Neuronal stem cell (in vitro differentiated cells): ENCODE measurements at regions not wholly inside any gene's neighbourhood (a gene's known extent, or its start where the extent isn't known, plus 50 kb on each side); places are given as distances from the start of the nearest gene placed in this dataset.

Experiments
- DNase-seq: peaks from one replicate; pipeline ENCODE4 v3.0.0-alpha.2; 2013; ENCODE audit warnings: low spot score
- H2AFZ ChIP-seq: one replicate; pipeline ENCODE4 v1.6.1; 2013; ENCODE audit warnings: mild to moderate bottlenecking, low read length, inconsistent platforms
- H2AK5ac ChIP-seq: 2 replicates; pipeline ENCODE4 v1.6.1; 2013; ENCODE audit warnings: low read depth, mild to moderate bottlenecking, inconsistent platforms, low read length, moderate library complexity, mixed read lengths
- H2BK120ac ChIP-seq: 2 replicates; pipeline ENCODE4 v1.6.1; 2013; ENCODE audit warnings: low read depth, mild to moderate bottlenecking, inconsistent platforms, low read length, moderate library complexity, mixed read lengths
- H2BK12ac ChIP-seq: one replicate; pipeline ENCODE4 v1.6.1; 2013; ENCODE audit warnings: low read length, inconsistent platforms
- H2BK15ac ChIP-seq: 2 replicates; pipeline ENCODE4 v1.6.1; 2013; ENCODE audit warnings: mild to moderate bottlenecking, low read length, inconsistent platforms, mixed read lengths
- H2BK5ac ChIP-seq: one replicate; pipeline ENCODE4 v1.6.1; 2013; ENCODE audit warnings: inconsistent platforms, mild to moderate bottlenecking, low read length, moderate library complexity
- H3K14ac ChIP-seq: one replicate; pipeline ENCODE4 v1.6.1; 2013; ENCODE audit warnings: low read length, inconsistent platforms
- H3K18ac ChIP-seq: 2 replicates; pipeline ENCODE4 v1.6.1; 2013; ENCODE audit warnings: low read length, inconsistent platforms
- H3K23ac ChIP-seq: 2 replicates; pipeline ENCODE4 v1.6.1; 2013; ENCODE audit warnings: low read depth, mild to moderate bottlenecking, mixed read lengths, low read length, inconsistent platforms; ENCODE audit not compliant: poor library complexity
- H3K27ac ChIP-seq: replicated peaks from 3 replicates; pipeline ENCODE4 v1.5.1; 2013; ENCODE audit warnings: low read length, inconsistent platforms
- H3K27me3 ChIP-seq, 3 experiments: 2 replicates each; pipeline ENCODE4 v1.6.1; 2013; ENCODE audit warnings: low read length in 3 of 3, mild to moderate bottlenecking in 2 of 3, inconsistent platforms in 1 of 3, low read depth in 1 of 3, mixed read lengths in 1 of 3, moderate library complexity in 1 of 3; ENCODE audit not compliant: control insufficient read depth in 3 of 3, insufficient read depth in 3 of 3
- H3K36me3 ChIP-seq, 2 donors: replicated peaks in 1 of 2; 2 replicates each; pipeline ENCODE4 v1.6.1; 2013; ENCODE audit warnings: low read length in 2 of 2; ENCODE audit not compliant: control insufficient read depth in 2 of 2, insufficient read depth in 2 of 2
- H3K4ac ChIP-seq: 2 replicates; pipeline ENCODE4 v1.6.1; 2013; ENCODE audit warnings: inconsistent platforms, mild to moderate bottlenecking, low read length, moderate library complexity
- H3K4me1 ChIP-seq, 2 donors: 1 replicate in 1 of 2; 2 replicates in 1 of 2; pipeline ENCODE4 v1.6.1; 2013; ENCODE audit warnings: low read length in 2 of 2, low read depth in 1 of 2; ENCODE audit not compliant: control insufficient read depth in 2 of 2, insufficient read depth in 1 of 2
- H3K4me2 ChIP-seq: one replicate; pipeline ENCODE4 v1.6.1; 2013; ENCODE audit warnings: mild to moderate bottlenecking, low read length, inconsistent platforms; ENCODE audit not compliant: insufficient read depth, poor library complexity, severe bottlenecking
- H3K4me3 ChIP-seq, 2 donors: 2 replicates each; pipeline ENCODE4 v1.5.1; 2013; ENCODE audit warnings: low read length in 2 of 2, mild to moderate bottlenecking in 2 of 2, inconsistent platforms in 1 of 2, moderate library complexity in 1 of 2
- H3K79me1 ChIP-seq: one replicate; pipeline ENCODE4 v1.6.1; 2013; ENCODE audit warnings: low read depth, mild to moderate bottlenecking, inconsistent platforms, low read length, moderate library complexity
- H3K9ac ChIP-seq: one replicate; pipeline ENCODE4 v1.6.1; 2013; ENCODE audit warnings: mild to moderate bottlenecking, low read depth, low read length, inconsistent platforms; ENCODE audit not compliant: poor library complexity
- H3K9me3 ChIP-seq, 2 donors: replicated peaks in 1 of 2; 2 replicates each; pipeline versions ENCODE3 to v1.6.1; 2013; ENCODE audit warnings: low read length in 2 of 2, mild to moderate bottlenecking in 2 of 2, inconsistent platforms in 1 of 2, low read depth in 1 of 2, mixed read lengths in 1 of 2, moderate library complexity in 1 of 2; ENCODE audit not compliant: control insufficient read depth in 2 of 2, insufficient read depth in 1 of 2
- H4K8ac ChIP-seq: one replicate; pipeline ENCODE4 v1.6.1; 2013; ENCODE audit warnings: low read depth, mild to moderate bottlenecking, inconsistent platforms, low read length, moderate library complexity
- H4K91ac ChIP-seq: one replicate; pipeline ENCODE4 v1.6.1; 2013; ENCODE audit warnings: low read length, low read depth, mild to moderate bottlenecking, inconsistent platforms; ENCODE audit not compliant: poor library complexity
- WGBS, 2 donors: extraction: QIAGEN DNeasy Blood & Tissue Kit; methylation state at CpG; one replicate each; pipeline ENCODE4 v1.1.7; 2013; ENCODE audit warnings: missing lambda C conversion rate in 2 of 2, mixed read lengths in 1 of 2; ENCODE audit not compliant: insufficient read length in 2 of 2, insufficient replicate concordance in 1 of 2; ENCODE audit errors: extremely low coverage in 2 of 2; 5-methylcytosine and 5-hydroxymethylcytosine counted together

DNA sequence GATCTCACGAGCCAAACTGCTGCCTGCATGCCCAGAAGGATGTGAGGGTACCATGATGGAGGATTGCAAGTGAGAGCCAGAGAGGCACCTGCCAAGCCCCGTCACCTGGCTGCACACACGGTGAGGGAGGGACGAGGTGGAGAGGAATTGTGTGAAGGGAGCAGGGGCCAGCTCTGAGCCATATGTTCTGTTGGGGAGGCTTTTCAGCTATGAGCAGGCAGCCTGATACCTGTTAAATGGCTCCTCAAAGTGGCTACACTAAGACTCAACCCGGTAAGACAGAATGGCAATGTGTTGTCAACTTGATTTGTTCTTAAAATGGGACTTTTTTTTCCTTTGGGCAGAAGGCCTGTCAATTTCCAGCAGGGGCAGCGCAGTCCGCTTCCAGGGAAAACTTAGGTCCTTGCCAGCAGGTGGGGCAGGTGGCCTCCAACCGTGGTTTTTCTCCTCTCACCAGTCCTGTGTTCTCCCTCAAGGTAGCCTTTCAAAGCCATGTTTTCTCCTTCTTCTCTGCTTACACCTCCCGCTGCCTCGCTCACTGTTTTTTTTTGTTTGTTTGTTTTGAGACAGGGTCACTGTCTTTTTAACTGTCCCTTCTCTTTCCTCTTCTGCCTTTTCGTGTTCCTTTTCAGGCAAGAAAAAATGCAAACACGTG lies 57.7 kb upstream of the ZNRF2 start:
- Histone ChIP-seq H3K4me2 (no peak overlapping the region), H2AFZ (no peak overlapping the region), H2AK5ac (no peak overlapping the region), H3K27ac (no peak overlapping the region), H3K14ac (no peak overlapping the region), H3K36me3 (no peaks in the 10 kb centered on the region), H3K4me3 (no peak overlapping the region), H3K23ac (no peak overlapping the region), H2BK15ac (no peak overlapping the region), H3K9me3 (no peaks in the 10 kb centered on the region), H3K18ac (peak overlapping the region; percentile 49), H3K79me1 (no peaks in the 10 kb centered on the region), H2BK12ac (peak overlapping the region; percentile 14), H2BK120ac (no peak overlapping the region), H3K9ac (peak overlapping the region; percentile 5), H3K4me1 (peaks cover 0 to 2% of the 10 kb centered on the region in 2 donors), H3K4ac (no peak overlapping the region), H2BK5ac (no peak overlapping the region), H3K27me3 (peaks cover 0 to 21% (median 0%) of the 10 kb centered on the region in 3 experiments), H4K91ac (no peak overlapping the region), H4K8ac (no peak overlapping the region)
- WGBS, 2 donors: no CpG with 5 or more reads among the region's 12 CpGs
- DNase-seq: no peak

DNA sequence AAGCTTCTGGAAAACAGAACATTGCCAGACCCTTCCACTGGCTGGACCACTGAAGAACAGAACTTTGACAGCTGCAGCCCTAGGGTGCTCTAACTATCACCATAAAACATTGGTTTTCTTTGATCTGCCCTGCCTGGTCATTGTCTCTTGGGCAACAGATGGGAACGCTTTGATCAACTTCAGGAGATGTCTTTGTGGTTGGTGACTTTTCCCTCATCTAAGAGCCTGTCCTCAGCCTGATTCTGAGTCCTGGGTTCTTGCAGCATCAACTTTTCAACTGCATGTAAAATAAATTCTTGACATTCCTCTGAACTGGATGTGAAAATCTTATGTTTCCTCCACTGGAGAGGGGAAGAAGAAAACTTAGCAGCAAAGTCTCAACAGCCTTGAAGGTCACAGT lies 53.1 kb upstream of the ZNRF2 start:
- Histone ChIP-seq H2AK5ac (no peak overlapping the region), H3K27ac (no peak overlapping the region), H3K9ac (no peak overlapping the region), H3K36me3 (no peaks in the 10 kb centered on the region), H4K8ac (no peak overlapping the region), H3K27me3 (peaks cover 0 to 18% (median 0%) of the 10 kb centered on the region in 3 experiments), H4K91ac (no peak overlapping the region), H2BK120ac (no peak overlapping the region), H3K4me2 (no peak overlapping the region), H2BK15ac (no peak overlapping the region), H3K18ac (no peak overlapping the region), H3K4ac (no peak overlapping the region), H3K4me1 (peaks cover 0 to 4% of the 10 kb centered on the region in 2 donors), H3K9me3 (no peaks in the 10 kb centered on the region), H3K14ac (no peak overlapping the region), H3K79me1 (no peaks in the 10 kb centered on the region), H2BK5ac (no peak overlapping the region), H3K4me3 (no peak overlapping the region), H2AFZ (no peak overlapping the region), H2BK12ac (no peak overlapping the region), H3K23ac (no peak overlapping the region)
- no CpG with 5 or more reads among the region's 1 CpG for WGBS, 2 donors
- no peak for DNase-seq

DNA sequence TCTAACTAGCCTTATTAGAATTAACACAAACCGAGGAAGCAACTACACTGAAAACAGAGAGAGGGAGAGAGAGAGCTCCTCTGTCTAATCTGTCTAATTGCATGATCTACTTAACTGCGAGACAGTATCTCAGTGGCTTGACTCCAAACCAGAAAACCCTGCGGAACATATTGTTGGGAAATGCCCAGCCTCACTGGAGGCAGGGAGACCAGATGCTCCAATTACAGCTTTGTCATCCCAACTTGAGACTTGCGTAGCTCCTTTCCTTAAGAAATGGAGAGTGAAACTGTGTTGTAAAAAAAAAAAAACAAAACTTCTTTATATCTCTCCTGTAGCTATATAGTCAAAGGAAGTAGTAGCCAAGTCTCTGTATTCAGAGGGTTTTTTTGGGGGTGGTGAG lies 52.0 kb upstream of the ZNRF2 start:
- H3K4me1 ChIP-seq: peaks cover 0 to 2% of the 10 kb centered on the region in 2 donors
- WGBS, 2 donors: no CpG with 5 or more reads among the region's 4 CpGs
- no peak overlapping the region for H2BK5ac ChIP-seq
- no peak overlapping the region for H3K14ac ChIP-seq
- H2BK120ac ChIP-seq: no peak overlapping the region
- H2AK5ac ChIP-seq: no peak overlapping the region
- H3K36me3 ChIP-seq: no peaks in the 10 kb centered on the region
- H2BK15ac ChIP-seq: no peak overlapping the region
- H4K8ac ChIP-seq: no peak overlapping the region
- no peak overlapping the region for H3K23ac ChIP-seq
- no peak for DNase-seq
- H3K4me3 ChIP-seq: no peak overlapping the region
- H2AFZ ChIP-seq: no peak overlapping the region
- H4K91ac ChIP-seq: no peak overlapping the region
- H3K18ac ChIP-seq: no peak overlapping the region
- no peak overlapping the region for H2BK12ac ChIP-seq
- no peaks in the 10 kb centered on the region for H3K9me3 ChIP-seq
- peaks cover 0 to 19% (median 0%) of the 10 kb centered on the region in 3 experiments for H3K27me3 ChIP-seq
- H3K4ac ChIP-seq: no peak overlapping the region
- H3K9ac ChIP-seq: no peak overlapping the region
- H3K79me1 ChIP-seq: no peaks in the 10 kb centered on the region
- H3K4me2 ChIP-seq: no peak overlapping the region
- no peak overlapping the region for H3K27ac ChIP-seq
